ENCODE measurements at regions not wholly inside any gene's neighbourhood (a gene's known extent, or its start where the extent isn't known, plus 50 kb on each side); places are given as distances from the start of the nearest gene placed in this dataset.

DNA sequence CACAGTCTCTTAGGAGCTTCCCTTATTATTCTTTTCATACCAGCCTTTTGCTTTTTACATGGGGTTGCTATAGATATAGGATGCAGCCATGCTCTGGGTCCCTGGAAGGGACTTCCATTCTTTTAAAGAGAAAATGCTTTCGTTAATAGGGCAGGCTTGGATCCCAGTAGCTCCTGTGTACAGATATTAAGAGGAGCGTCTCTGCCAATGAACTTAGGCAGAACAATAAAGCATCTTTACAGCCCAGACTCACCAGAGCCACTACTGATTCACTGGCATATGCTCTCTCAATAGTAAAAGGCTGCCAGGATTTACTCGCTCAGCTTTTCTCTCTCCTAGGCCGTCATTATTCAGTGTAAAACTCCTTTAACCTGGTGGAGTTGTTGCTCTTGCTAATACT, 1385.4 kb upstream of the PIK3C3 start:
- no peak overlapping the region for H2BK15ac ChIP-seq (ENCODE audit: low read length)
- WGBS, 2 experiments (ENCODE audit: extremely low coverage in 1 of 2, insufficient coverage in 1 of 2, insufficient read length in 1 of 2, insufficient replicate concordance in 2 of 2, low coverage in 1 of 2, low lambda C conversion rate in 2 of 2, missing lambda C conversion rate in 1 of 2) = 87% methylated on average over 4 of the region's 4 CpGs; no CpG with 5 or more reads in 1 of the 2 experiments
- H3K27me3 ChIP-seq (replicated peaks in 1 of 4; ENCODE audit: control insufficient read depth in 3 of 4, extremely low read depth in 1 of 4, insufficient read depth in 3 of 4, low read length in 3 of 4) = no peaks in the 10 kb centered on the region
- H2BK20ac ChIP-seq (ENCODE audit: low read length) = no peak overlapping the region
- no peaks in the 10 kb centered on the region; the same call in 1 of the 2 replicates for H3K23me2 ChIP-seq (ENCODE audit: low read depth, low read length)
- no peaks in the 10 kb centered on the region for H3K4me1 ChIP-seq (replicated peaks in 1 of 4; ENCODE audit: control insufficient read depth in 3 of 4, insufficient read depth in 4 of 4, low read length in 3 of 4)
- no peak overlapping the region for H3K27ac ChIP-seq (ENCODE audit: low read depth, low read length)
- ChIA-PET POLR2A (ENCODE audit: partially characterized antibody) (no interaction called here), CTCF (ENCODE audit: partially characterized antibody) (interaction anchor here (1.2 kb wide), 2 partner anchors 13 to 19 kb away, joined by 3 read pairs; no protein-coding TSS in a partner anchor)
- no peak overlapping the region for H3K23ac ChIP-seq (ENCODE audit: insufficient read length)
- H4K20me1 ChIP-seq (replicated peaks in 1 of 2; ENCODE audit: control insufficient read depth in 1 of 2, insufficient read depth in 2 of 2, low read length in 2 of 2) = no peaks in the 10 kb centered on the region
- no peak overlapping the region for H3K4me3 ChIP-seq (ENCODE audit: extremely low read depth in 1 of 4, insufficient read depth in 2 of 4, low read depth in 3 of 4, low read length in 4 of 4)
- H3K79me2 ChIP-seq (ENCODE audit: control insufficient read depth in 1 of 2, insufficient read depth in 2 of 2, low read length in 2 of 2) = no peaks in the 10 kb centered on the region
- FAIRE-seq (no peak), DNase-seq (ENCODE audit: low read depth in 1 of 2, low spot score in 2 of 2) (no peak)
- H3K56ac ChIP-seq (replicated peaks; ENCODE audit: insufficient read length, low read depth, low read length) = no peak overlapping the region
- H3K9ac ChIP-seq (replicated peaks in 1 of 4; ENCODE audit: extremely low read depth in 1 of 4, low read depth in 3 of 4, low read length in 3 of 4) = no peak overlapping the region
- H2AK5ac ChIP-seq (ENCODE audit: low read depth, low read length) = no peak overlapping the region
- H3K18ac ChIP-seq (ENCODE audit: extremely low read depth, low read length) = no peak overlapping the region
- no peak overlapping the region for H4K5ac ChIP-seq (ENCODE audit: insufficient read length, low read depth, low read length)
- H2BK12ac ChIP-seq (ENCODE audit: low read depth, low read length) = no peak overlapping the region
- no peak overlapping the region for H3K4me2 ChIP-seq (ENCODE audit: insufficient read depth in 1 of 2, low read depth in 2 of 2, low read length in 2 of 2)
- no peak overlapping the region for H4K91ac ChIP-seq (replicated peaks; ENCODE audit: insufficient read length, low read length)
- no peak overlapping the region for H2BK5ac ChIP-seq (ENCODE audit: low read depth, low read length)
- no peaks in the 10 kb centered on the region for H3K9me3 ChIP-seq (ENCODE audit: insufficient read depth in 2 of 2, low read depth in 1 of 2, low read length in 1 of 2)
- no peak overlapping the region for H3K4ac ChIP-seq (replicated peaks; ENCODE audit: insufficient read length, low read depth, low read length)
- H3K36me3 ChIP-seq (ENCODE audit: control insufficient read depth in 2 of 4, insufficient read depth in 4 of 4, low read length in 3 of 4) = no peaks in the 10 kb centered on the region
- H2AFZ ChIP-seq (ENCODE audit: low read length) = peak overlapping the region; percentile 58; the same call in 1 of the 2 replicates
- H2BK120ac ChIP-seq (replicated peaks; ENCODE audit: low read depth, low read length) = no peak overlapping the region
- no peak overlapping the region for H4K8ac ChIP-seq (ENCODE audit: extremely low read depth, insufficient read depth, low read length)
- no peaks in the 10 kb centered on the region for H3K79me1 ChIP-seq (ENCODE audit: low read depth, low read length)
- no peak overlapping the region for H3K14ac ChIP-seq (ENCODE audit: insufficient read length)
- no peak for TF ChIP-seq TBP (IDR thresholded peaks at IDR 0.05; ENCODE audit: low read depth, low read length)
- no peak for TF ChIP-seq RNF2 (IDR thresholded peaks at IDR 0.05; ENCODE audit: borderline replicate concordance, low read depth, low read length, missing control alignments, poor library complexity, severe bottlenecking)
- no peak for TF ChIP-seq ZNF274 (IDR thresholded peaks at IDR 0.05; ENCODE audit: borderline replicate concordance, extremely low read depth, low read length)
- no peak for TF ChIP-seq ASH2L (IDR thresholded peaks at IDR 0.05; ENCODE audit: low read length)
- no peak for TF ChIP-seq POU5F1 (IDR thresholded peaks at IDR 0.05; ENCODE audit: low read depth, low read length)
- no peak for TF ChIP-seq KDM1A (IDR thresholded peaks at IDR 0.05; ENCODE audit: borderline replicate concordance, low read length)
- TF ChIP-seq SIN3A (conservative IDR thresholded peaks at IDR 0.05 in 1 of 2, IDR thresholded peaks at IDR 0.05 in 1 of 2; ENCODE audit: low read depth in 1 of 2, low read length in 2 of 2) = no peak
- TF ChIP-seq, protein P1, sequence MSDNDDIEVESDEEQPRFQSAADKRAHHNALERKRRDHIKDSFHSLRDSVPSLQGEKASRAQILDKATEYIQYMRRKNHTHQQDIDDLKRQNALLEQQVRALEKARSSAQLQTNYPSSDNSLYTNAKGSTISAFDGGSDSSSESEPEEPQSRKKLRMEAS (IDR thresholded peaks at IDR 0.05) = no peak
- no peak for TF ChIP-seq BACH1 (IDR thresholded peaks at IDR 0.05; ENCODE audit: low read length)
- TF ChIP-seq HDAC6 (IDR thresholded peaks at IDR 0.05; ENCODE audit: low read depth, low read length) = no peak
- no peak for TF ChIP-seq CHD2 (IDR thresholded peaks at IDR 0.05; ENCODE audit: low read length)
- TF ChIP-seq CTBP2 (IDR thresholded peaks at IDR 0.05; ENCODE audit: borderline replicate concordance, insufficient read depth, insufficient read length, low read length) = no peak
- no peak for TF ChIP-seq MAFK (IDR thresholded peaks at IDR 0.05; ENCODE audit: low read depth, low read length)
- TF ChIP-seq CHD1 (IDR thresholded peaks at IDR 0.05; ENCODE audit: low read depth, low read length) = no peak
- TF ChIP-seq CBX8 (IDR thresholded peaks at IDR 0.05; ENCODE audit: borderline replicate concordance, low read depth, low read length) = no peak

Data from H1 (cell line).